Common myeloid progenitor, CD34-positive (primary cell): ENCODE measurements at regions not wholly inside any gene's neighbourhood (a gene's known extent, or its start where the extent isn't known, plus 50 kb on each side); places are given as distances from the start of the nearest gene placed in this dataset.
"Not testable (repeated sequence)": the region's sequence is repeated elsewhere in the genome, so short reads cannot be mapped to it uniquely, and the experiment has no call there.

Experiments used
- CTCF ChIA-PET: fragments of 350-600 bp; sonication (Branson Sonifier 250); formaldehyde crosslinking; loops from one replicate; lab custom pipeline; 2021; ENCODE audit warnings: antibody characterized with exemption; lab: Charles Lee
- POLR2A ChIA-PET: fragments of 350-600 bp; sonication (Branson Sonifier 250); formaldehyde crosslinking; loops from one replicate; lab custom pipeline; 2021; ENCODE audit warnings: antibody characterized with exemption; lab: Charles Lee
- DNase-seq, 3 donors: peaks; one replicate each; pipeline versions ENCODE4 v3.0.0 to v3.0.0-alpha.2; 2013
- H3K27ac ChIP-seq, 2 experiments: 1 replicate in 1 of 2; 2 replicates in 1 of 2; pipeline ENCODE4 v1.7.0; 2013; ENCODE audit warnings: inconsistent platforms in 2 of 2, low read length in 2 of 2, mild to moderate bottlenecking in 2 of 2, low read depth in 1 of 2, moderate library complexity in 1 of 2; ENCODE audit not compliant: severe bottlenecking in 2 of 2, insufficient read depth in 1 of 2, poor library complexity in 1 of 2
- H3K27me3 ChIP-seq, 5 experiments: replicated peaks in 2 of 5; 1 replicate in 3 of 5; 2 replicates in 2 of 5; pipeline versions ENCODE4 v1.6.1 to v1.7.0; 2013; ENCODE audit warnings: low read length in 4 of 5, mild to moderate bottlenecking in 2 of 5, moderate library complexity in 2 of 5, inconsistent platforms in 1 of 5; ENCODE audit not compliant: insufficient read depth in 5 of 5, control insufficient read depth in 4 of 5
- H3K36me3 ChIP-seq, 4 experiments: 1 replicate in 2 of 4; 2 replicates in 2 of 4; pipeline versions ENCODE4 v1.6.1 to v1.7.0; 2013; ENCODE audit warnings: low read length in 3 of 4, control low read depth in 1 of 4, mild to moderate bottlenecking in 1 of 4; ENCODE audit not compliant: control insufficient read depth in 4 of 4, insufficient read depth in 4 of 4
- H3K4me1 ChIP-seq, 4 experiments: 1 replicate in 3 of 4; 2 replicates in 1 of 4; pipeline versions ENCODE4 v1.6.1 to v1.7.1; 2013; ENCODE audit warnings: low read length in 3 of 4, mild to moderate bottlenecking in 3 of 4, control low read depth in 1 of 4, inconsistent platforms in 1 of 4, moderate library complexity in 1 of 4; ENCODE audit not compliant: control insufficient read depth in 4 of 4, insufficient read depth in 4 of 4; ENCODE audit errors: control extremely low read depth in 1 of 4
- H3K4me3 ChIP-seq, 7 experiments: 1 replicate in 4 of 7; 2 replicates in 3 of 7; pipeline versions ENCODE4 v1.5.1 to v1.7.0; 2013; ENCODE audit warnings: mild to moderate bottlenecking in 7 of 7, low read length in 6 of 7, moderate library complexity in 6 of 7, inconsistent platforms in 2 of 7, low read depth in 2 of 7, control low read depth in 1 of 7; ENCODE audit not compliant: insufficient read depth in 4 of 7, control insufficient read depth in 1 of 7; ENCODE audit errors: extremely low read depth in 1 of 7
- H3K9me3 ChIP-seq, 5 experiments: 1 replicate in 4 of 5; 2 replicates in 1 of 5; pipeline versions ENCODE4 v1.6.1 to v1.7.1; 2013; ENCODE audit warnings: low read length in 4 of 5, mild to moderate bottlenecking in 2 of 5, inconsistent platforms in 1 of 5, low read depth in 1 of 5, moderate library complexity in 1 of 5; ENCODE audit not compliant: control insufficient read depth in 4 of 5, insufficient read depth in 2 of 5; ENCODE audit errors: control extremely low read depth in 1 of 5
- WGBS: methylation state at CpG from one replicate; pipeline ENCODE4 v1.1.5; 2013; ENCODE audit not compliant: insufficient coverage; 5-methylcytosine and 5-hydroxymethylcytosine counted together

DNA sequence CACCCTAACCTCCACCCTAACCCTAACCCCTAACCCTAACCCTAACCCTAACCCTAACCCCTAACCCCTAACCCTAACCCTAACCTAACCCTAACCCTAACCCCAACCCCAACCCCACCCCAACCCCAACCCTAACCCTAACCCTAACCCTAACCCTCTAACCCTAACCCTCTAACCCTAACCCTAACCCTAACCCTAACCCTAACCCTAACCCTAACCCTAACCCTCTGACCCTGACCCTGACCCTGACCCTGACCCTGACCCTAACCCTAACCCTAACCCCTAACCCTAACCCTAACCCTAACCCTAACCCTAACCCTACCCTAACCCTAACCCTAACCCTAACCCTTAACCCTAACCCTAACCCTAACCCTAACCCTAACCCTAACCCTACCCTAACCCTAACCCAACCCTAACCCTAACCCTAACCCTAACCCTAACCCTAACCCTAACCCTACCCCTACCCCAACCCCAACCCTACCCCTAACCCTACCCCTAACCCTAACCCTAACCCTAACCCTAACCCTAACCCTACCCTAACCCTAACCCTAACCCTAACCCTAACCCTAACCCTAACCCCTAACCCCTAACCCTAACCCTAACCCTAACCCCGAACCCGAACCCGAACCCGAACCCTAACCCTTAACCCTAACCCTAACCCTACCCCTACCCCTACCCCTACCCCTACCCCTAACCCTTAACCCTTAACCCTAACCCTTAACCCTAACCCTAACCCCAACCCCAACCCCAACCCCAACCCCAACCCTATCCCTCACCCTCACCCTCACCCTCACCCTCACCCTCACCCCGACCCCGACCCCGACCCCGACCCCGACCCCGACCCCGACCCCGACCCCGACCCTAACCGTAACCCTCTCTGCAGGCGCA, 186.2 kb upstream of the CHL1 start:
- H3K4me1 ChIP-seq, POLR2A ChIA-PET, H3K27me3 ChIP-seq, H3K36me3 ChIP-seq, H3K9me3 ChIP-seq, CTCF ChIA-PET, H3K27ac ChIP-seq: not testable (repeated sequence)
- DNase-seq: peak; percentile 15 to 57 (median 45)
- no CpG with 5 or more reads among the region's 15 CpGs for WGBS
- H3K4me3 ChIP-seq: peak overlapping the region in 1 of 7 experiments; percentile 31

DNA sequence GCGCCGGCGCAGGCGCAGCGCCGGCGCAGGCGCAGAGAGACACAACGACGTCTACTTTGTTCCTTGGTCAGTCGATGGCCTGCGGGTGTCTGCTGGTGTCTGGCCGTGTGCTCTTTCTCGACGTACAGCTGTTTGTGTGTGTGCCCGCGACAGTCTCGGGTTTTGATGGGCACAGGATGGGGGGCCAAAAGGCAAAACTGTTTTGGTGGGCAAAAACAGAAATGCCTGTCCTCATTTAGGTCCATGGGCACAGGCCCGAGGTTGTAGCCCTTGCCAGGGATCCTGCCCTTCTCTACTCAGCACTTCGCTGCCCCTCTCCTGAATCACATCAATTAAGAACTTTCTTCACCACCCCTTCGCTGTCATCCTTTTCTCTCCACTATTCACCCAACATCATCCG, 184.8 kb upstream of the CHL1 start:
- WGBS: 58% methylated on average over 10 of the region's 22 CpGs
- H3K9me3 ChIP-seq: no peaks in the 10 kb centered on the region
- H3K27ac ChIP-seq: no peak overlapping the region
- ChIA-PET CTCF (no interaction called here), POLR2A (no interaction called here)
- no peak overlapping the region for H3K4me3 ChIP-seq
- no peaks in the 10 kb centered on the region for H3K4me1 ChIP-seq
- H3K36me3 ChIP-seq: no peaks in the 10 kb centered on the region
- peak in 2 of 3 donors; percentile 11 to 12 for DNase-seq
- H3K27me3 ChIP-seq: peaks cover 0 to 5% (median 0%) of the 10 kb centered on the region in 5 experiments

DNA sequence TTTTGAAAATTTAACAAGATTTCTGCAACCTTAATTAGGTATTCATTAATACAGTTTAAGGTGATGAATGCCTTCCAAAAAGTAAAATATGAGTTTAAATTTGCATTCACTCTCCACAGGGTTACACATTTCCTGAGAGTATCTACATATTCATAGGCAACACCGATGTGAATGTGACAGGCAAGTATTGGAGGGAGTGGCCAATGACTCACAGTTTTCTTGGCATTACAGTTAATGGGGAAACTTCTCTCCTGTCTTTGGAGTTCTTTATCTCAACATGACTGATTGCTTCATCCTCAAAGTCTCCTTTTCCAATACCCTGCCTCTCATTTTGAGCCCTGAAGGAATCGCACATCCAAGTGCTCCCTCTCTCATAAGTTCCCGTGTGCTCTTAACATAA, 181.9 kb upstream of the CHL1 start:
- POLR2A ChIA-PET: no interaction called here
- Histone ChIP-seq H3K9me3 (no peaks in the 10 kb centered on the region), H3K4me3 (no peak overlapping the region), H3K27me3 (peaks cover 0 to 5% (median 0%) of the 10 kb centered on the region in 5 experiments), H3K27ac (no peak overlapping the region), H3K36me3 (no peaks in the 10 kb centered on the region), H3K4me1 (no peaks in the 10 kb centered on the region)
- 67% methylated on average over 1 of the region's 3 CpGs for WGBS
- no peak for DNase-seq
- CTCF ChIA-PET: no interaction called here

DNA sequence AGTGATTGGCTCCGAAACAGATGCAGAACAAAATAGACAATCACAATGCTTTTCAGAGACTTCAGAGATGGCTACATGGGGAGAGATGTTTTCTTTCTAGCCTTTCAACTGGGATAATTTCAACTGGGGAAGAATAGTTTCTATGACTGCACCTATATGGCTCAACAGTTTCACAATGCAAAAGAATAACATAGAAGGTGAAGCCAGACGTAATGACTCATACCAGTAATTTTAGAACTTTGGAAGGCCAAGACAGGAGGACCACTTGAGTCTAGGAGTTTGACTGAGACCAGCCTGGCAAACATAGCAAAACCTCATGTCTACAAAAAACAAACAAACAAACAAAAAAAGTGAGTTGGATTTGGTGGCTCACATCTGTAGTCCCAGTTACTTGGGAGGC, 180.2 kb upstream of the CHL1 start:
- H3K4me3 ChIP-seq: no peak overlapping the region
- H3K27me3 ChIP-seq: peaks cover 0 to 5% (median 0%) of the 10 kb centered on the region in 5 experiments
- no peaks in the 10 kb centered on the region for H3K9me3 ChIP-seq
- no peaks in the 10 kb centered on the region for H3K36me3 ChIP-seq
- WGBS: 100% methylated on average over 1 of the region's 2 CpGs
- no peak for DNase-seq
- H3K4me1 ChIP-seq: no peaks in the 10 kb centered on the region
- CTCF ChIA-PET: no interaction called here
- H3K27ac ChIP-seq: no peak overlapping the region
- POLR2A ChIA-PET: no interaction called here

DNA sequence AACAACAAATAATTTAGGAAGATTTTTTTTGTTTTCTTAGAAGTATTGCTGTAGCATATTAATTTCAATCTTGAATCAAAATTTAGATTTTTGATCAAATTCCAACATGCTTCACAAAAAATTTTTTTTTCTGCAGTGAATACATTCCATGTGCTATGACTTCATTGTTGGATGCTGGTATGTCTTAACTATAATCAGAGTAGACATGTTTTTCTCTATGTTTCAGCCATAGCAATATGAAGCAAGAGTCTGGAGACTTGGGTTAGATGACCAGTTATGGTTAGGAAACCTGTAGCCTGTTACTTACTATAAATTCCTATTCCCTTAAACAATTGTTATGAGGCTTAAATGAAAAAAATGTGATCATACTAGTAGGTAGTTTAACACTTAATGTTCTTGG, 176.1 kb upstream of the CHL1 start:
- POLR2A ChIA-PET: no interaction called here
- CTCF ChIA-PET: no interaction called here
- Histone ChIP-seq H3K4me1 (no peaks in the 10 kb centered on the region), H3K36me3 (no peaks in the 10 kb centered on the region), H3K4me3 (no peak overlapping the region), H3K27ac (no peak overlapping the region), H3K27me3 (no peaks in the 10 kb centered on the region), H3K9me3 (no peaks in the 10 kb centered on the region)
- DNase-seq: no peak

DNA sequence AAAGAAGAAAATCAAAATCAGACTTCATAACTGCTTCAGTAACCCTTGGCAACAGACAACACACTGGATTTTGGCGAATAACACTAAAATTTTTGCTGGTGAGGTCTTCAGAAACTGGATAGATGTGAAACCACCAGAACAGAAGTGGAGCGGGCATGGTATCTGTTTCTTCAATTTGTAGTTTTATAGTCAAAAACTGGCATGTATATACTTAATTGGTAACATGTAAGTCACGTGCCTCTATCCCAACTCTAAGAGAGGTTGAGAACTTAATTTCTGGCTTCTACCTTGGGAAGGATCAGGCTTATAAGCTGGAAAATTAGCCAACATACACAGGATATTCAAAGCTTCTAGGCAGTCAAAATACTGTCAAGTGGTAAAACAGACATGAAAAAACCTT, 172.6 kb upstream of the CHL1 start:
- 56% methylated on average over 1 of the region's 3 CpGs for WGBS
- no peaks in the 10 kb centered on the region for H3K36me3 ChIP-seq
- H3K4me3 ChIP-seq: no peak overlapping the region
- CTCF ChIA-PET: no interaction called here
- H3K4me1 ChIP-seq: no peaks in the 10 kb centered on the region
- no peak for DNase-seq
- POLR2A ChIA-PET: no interaction called here
- no peak overlapping the region for H3K27ac ChIP-seq
- H3K9me3 ChIP-seq: no peaks in the 10 kb centered on the region
- no peaks in the 10 kb centered on the region for H3K27me3 ChIP-seq

DNA sequence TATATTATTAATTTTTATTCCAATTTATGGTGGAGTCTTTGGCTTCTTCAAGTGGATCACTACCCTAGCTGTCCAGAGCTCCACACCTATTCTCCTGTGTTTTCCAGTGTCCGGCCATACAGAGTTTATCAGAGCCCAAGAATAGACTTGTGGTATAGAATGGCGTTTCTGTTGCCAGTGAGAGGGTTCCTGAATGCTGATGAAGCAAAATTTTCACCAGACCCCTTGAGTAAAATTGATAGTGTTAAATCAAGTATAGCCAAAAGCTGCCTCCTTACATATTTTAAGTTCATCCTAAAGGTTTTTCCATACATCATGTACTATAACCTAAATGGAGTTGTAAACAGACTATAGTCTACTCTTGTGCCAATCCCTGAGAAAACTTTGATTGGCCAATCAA, 171.5 kb upstream of the CHL1 start:
- Histone ChIP-seq H3K4me1 (no peaks in the 10 kb centered on the region), H3K4me3 (no peak overlapping the region), H3K36me3 (no peaks in the 10 kb centered on the region), H3K27ac (no peak overlapping the region), H3K9me3 (no peaks in the 10 kb centered on the region), H3K27me3 (no peaks in the 10 kb centered on the region)
- no peak for DNase-seq
- ChIA-PET POLR2A (no interaction called here), CTCF (no interaction called here)
- no CpG with 5 or more reads among the region's 2 CpGs for WGBS
